ENCODE measurements at regions not wholly inside any gene's neighbourhood (a gene's known extent, or its start where the extent isn't known, plus 50 kb on each side); places are given as distances from the start of the nearest gene placed in this dataset.

DNA sequence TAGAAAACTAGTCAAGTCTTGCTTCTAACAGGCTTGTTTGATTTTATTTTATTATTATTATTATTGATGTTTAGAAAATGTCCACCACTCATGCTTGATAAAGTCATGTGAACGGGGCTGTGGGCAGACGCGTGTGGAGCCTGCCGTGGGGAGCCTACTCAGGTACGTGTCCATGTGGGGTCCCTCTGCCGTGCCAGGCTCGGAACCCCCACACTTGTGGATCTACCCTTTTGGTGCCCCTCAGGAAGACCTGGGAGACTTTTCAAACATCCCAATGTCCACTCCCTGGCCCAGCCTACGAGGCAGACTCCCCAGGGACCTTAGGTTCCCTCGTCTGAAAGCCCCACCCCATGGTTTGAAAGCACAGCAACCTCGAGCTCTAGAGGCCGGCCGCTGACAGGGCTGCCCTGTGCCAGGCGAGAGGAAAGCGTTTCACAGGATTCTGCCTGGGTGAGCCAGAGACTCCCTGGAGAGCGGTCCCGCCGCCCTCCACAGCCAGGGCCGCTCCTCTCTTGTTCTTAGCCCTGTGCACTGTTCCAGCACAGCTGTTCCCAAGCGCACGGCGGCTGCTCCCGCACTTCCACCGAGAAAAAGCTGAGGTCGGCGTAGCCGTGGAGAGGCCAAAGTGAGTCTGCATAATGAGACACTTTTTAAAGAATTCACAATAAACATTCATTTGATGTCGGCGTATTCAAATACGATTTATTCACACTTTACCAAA is 249.7 kb downstream of the TTLL2 start:
- H2AFZ ChIP-seq, result no peak overlapping the region
- ChIA-PET CTCF (no interaction called here), POLR2A (ENCODE audit: unreplicated experiment) (no interaction called here)
- H4K20me1 ChIP-seq (ENCODE audit: insufficient read depth), result no peaks in the 10 kb centered on the region
- intact Hi-C loops (cut with micrococcal nuclease; ENCODE audit: unreplicated experiment), result no loop called here
- BruUV-seq (replicated peaks), result no TSS peak
- no peaks in the 10 kb centered on the region for H3K4me1 ChIP-seq (replicated peaks; ENCODE audit: insufficient read depth)
- H3F3A ChIP-seq (ENCODE audit: insufficient read depth, low read depth), result no peaks in the 10 kb centered on the region
- H3K27ac ChIP-seq, result no peak overlapping the region
- no peaks in the 10 kb centered on the region for H3K79me2 ChIP-seq (ENCODE audit: low read depth)
- H3K27me3 ChIP-seq (ENCODE audit: insufficient read depth, low read depth), result peaks cover 72% of the 10 kb centered on the region
- H3K36me3 ChIP-seq (ENCODE audit: low read depth), result no peaks in the 10 kb centered on the region
- no peak for TF ChIP-seq EZH2 (IDR thresholded peaks at IDR 0.05; ENCODE audit: low read depth)
- TF ChIP-seq, protein P1, sequence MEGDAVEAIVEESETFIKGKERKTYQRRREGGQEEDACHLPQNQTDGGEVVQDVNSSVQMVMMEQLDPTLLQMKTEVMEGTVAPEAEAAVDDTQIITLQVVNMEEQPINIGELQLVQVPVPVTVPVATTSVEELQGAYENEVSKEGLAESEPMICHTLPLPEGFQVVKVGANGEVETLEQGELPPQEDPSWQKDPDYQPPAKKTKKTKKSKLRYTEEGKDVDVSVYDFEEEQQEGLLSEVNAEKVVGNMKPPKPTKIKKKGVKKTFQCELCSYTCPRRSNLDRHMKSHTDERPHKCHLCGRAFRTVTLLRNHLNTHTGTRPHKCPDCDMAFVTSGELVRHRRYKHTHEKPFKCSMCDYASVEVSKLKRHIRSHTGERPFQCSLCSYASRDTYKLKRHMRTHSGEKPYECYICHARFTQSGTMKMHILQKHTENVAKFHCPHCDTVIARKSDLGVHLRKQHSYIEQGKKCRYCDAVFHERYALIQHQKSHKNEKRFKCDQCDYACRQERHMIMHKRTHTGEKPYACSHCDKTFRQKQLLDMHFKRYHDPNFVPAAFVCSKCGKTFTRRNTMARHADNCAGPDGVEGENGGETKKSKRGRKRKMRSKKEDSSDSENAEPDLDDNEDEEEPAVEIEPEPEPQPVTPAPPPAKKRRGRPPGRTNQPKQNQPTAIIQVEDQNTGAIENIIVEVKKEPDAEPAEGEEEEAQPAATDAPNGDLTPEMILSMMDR (conservative IDR thresholded peaks at IDR 0.05), result no peak
- no peaks in the 10 kb centered on the region for H3K9me3 ChIP-seq (ENCODE audit: insufficient read depth, low read depth)
- H3K4me2 ChIP-seq, result no peak overlapping the region
- no peak for DNase-seq
- H3K4me3 ChIP-seq, result no peak overlapping the region
- H3K9me2 ChIP-seq (ENCODE audit: insufficient read depth), result no peaks in the 10 kb centered on the region

DNA sequence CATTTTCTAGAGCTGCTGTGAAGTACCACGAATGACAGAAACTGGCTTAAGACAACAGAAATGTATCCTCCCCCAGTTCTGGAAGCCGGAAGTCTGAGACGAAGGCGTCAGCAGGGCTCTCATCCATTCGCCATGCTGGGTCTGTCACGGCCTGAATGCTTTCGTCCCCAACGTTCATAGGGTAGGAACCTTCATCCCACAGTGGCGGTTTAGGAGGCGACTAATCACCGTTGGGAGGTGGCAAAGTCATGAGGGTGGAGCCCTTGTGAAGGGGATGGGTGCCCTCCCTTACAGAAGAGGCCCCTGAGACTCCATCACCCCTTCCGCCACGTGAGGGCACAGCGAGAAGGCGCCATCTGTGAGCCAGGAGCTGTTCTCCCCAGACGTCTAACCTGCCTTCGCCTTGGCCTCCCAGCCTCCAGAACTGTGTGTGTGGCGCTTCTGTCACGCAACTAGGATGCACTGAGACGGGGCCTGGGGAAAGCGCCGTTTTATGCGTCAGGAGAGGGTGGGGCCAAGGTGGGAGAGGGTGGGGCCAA is 250.3 kb downstream of the TTLL2 start:
- TF ChIP-seq, protein P1 (conservative IDR thresholded peaks at IDR 0.05), result no peak
- no peak for TF ChIP-seq EZH2 (IDR thresholded peaks at IDR 0.05; ENCODE audit: low read depth)
- no peaks in the 10 kb centered on the region for H3K9me2 ChIP-seq (ENCODE audit: insufficient read depth)
- no peak overlapping the region for H3K4me2 ChIP-seq
- no peak for DNase-seq
- ChIA-PET CTCF (no interaction called here), POLR2A (ENCODE audit: unreplicated experiment) (no interaction called here)
- BruUV-seq (replicated peaks), result no TSS peak
- H3K27ac ChIP-seq, result no peak overlapping the region
- intact Hi-C loops (cut with micrococcal nuclease; ENCODE audit: unreplicated experiment), result no loop called here
- peaks cover 72% of the 10 kb centered on the region for H3K27me3 ChIP-seq (ENCODE audit: insufficient read depth, low read depth)
- H3K4me3 ChIP-seq, result no peak overlapping the region
- H3K79me2 ChIP-seq (ENCODE audit: low read depth), result no peaks in the 10 kb centered on the region
- no peaks in the 10 kb centered on the region for H3K36me3 ChIP-seq (ENCODE audit: low read depth)
- no peaks in the 10 kb centered on the region for H4K20me1 ChIP-seq (ENCODE audit: insufficient read depth)
- H2AFZ ChIP-seq, result no peak overlapping the region
- no peaks in the 10 kb centered on the region for H3K4me1 ChIP-seq (replicated peaks; ENCODE audit: insufficient read depth)
- no peaks in the 10 kb centered on the region for H3F3A ChIP-seq (ENCODE audit: insufficient read depth, low read depth)
- H3K9me3 ChIP-seq (ENCODE audit: insufficient read depth, low read depth), result no peaks in the 10 kb centered on the region

DNA sequence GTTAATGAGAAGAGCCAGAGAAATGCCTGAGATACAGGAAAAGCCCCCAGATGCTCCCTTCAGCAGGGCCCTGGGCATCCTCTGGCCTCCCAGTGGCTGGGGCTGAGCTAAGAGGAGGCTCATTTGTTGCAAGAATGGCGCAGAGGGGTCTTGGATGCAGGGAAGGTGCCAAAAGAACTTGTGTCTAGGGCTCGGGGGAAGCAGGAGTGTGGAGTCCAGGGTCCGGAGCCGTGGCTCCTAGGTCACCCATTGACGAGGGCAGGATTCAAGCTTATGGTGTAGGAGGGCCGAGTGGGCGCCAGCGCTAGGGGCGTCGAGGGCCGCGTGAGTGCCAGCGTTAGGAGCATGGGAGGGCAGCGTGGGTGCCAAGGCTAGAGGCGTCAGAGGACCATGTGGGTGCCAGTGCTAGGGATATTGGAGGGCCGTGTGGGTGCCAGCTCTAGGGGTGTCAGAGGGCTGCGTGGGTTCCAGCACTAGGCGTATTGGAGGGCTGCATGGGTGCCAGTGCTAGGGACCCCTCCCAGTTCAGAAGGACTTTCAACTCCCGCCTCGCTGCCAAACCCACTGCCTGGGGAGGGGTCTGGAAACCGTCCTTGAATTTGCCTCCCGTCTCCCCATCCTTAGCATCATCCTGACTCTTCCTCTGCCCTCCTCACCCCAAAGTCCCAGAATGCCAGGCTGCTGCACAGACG is 250.5 kb upstream of the AFDN start:
- POLR2A ChIA-PET (ENCODE audit: unreplicated experiment), result no interaction called here
- TF ChIP-seq, protein P1 (conservative IDR thresholded peaks at IDR 0.05), result no peak
- TF ChIP-seq EZH2 (IDR thresholded peaks at IDR 0.05; ENCODE audit: low read depth), result no peak
- intact Hi-C loops (cut with micrococcal nuclease; ENCODE audit: unreplicated experiment), result no loop called here
- Histone ChIP-seq H3K4me3 (no peak overlapping the region), H3K27me3 (ENCODE audit: insufficient read depth, low read depth) (peaks cover 72% of the 10 kb centered on the region), H3K79me2 (ENCODE audit: low read depth) (no peaks in the 10 kb centered on the region), H3K4me2 (no peak overlapping the region), H3K9me3 (ENCODE audit: insufficient read depth, low read depth) (no peaks in the 10 kb centered on the region), H3K9me2 (ENCODE audit: insufficient read depth) (no peaks in the 10 kb centered on the region), H3K4me1 (replicated peaks; ENCODE audit: insufficient read depth) (no peaks in the 10 kb centered on the region), H3K27ac (no peak overlapping the region), H2AFZ (no peak overlapping the region), H3K36me3 (ENCODE audit: low read depth) (no peaks in the 10 kb centered on the region), H3F3A (ENCODE audit: insufficient read depth, low read depth) (no peaks in the 10 kb centered on the region), H4K20me1 (ENCODE audit: insufficient read depth) (no peaks in the 10 kb centered on the region)
- DNase-seq, result no peak
- CTCF ChIA-PET, result no interaction called here
- no TSS peak for BruUV-seq (replicated peaks)

Measured in PC-9 (cell line).